Activated CD4-positive, alpha-beta T cell treated with anti-CD3 and anti-CD28 coated beads for 36 hours (primary cell): ENCODE measurements at regions not wholly inside any gene's neighbourhood (a gene's known extent, or its start where the extent isn't known, plus 50 kb on each side); places are given as distances from the start of the nearest gene placed in this dataset.
"Not testable (repeated sequence)": the region's sequence is repeated elsewhere in the genome, so short reads cannot be mapped to it uniquely, and the experiment has no call there.

Source experiments
- ATAC-seq: fragments of 200-7000 bp; cut with Tn5 transposase; one replicate; pipeline ENCODE4 v1.10.0; 2021; ENCODE audit warnings: mild to moderate bottlenecking, moderate library complexity
- CTCF ChIA-PET: fragments of 350-600 bp; sonication (Branson Sonifier 250); formaldehyde crosslinking; loops from one replicate; lab custom pipeline; 2021; ENCODE audit warnings: antibody characterized with exemption; lab: Charles Lee
- POLR2A ChIA-PET: fragments of 350-600 bp; sonication (Branson Sonifier 250); formaldehyde crosslinking; loops from one replicate; lab custom pipeline; 2021; ENCODE audit warnings: antibody characterized with exemption, inconsistent platforms; lab: Charles Lee
- DNase-seq: peaks from one replicate; pipeline ENCODE4 v3.0.0-alpha.2; 2020
- H3K27ac Mint-ChIP-seq: one replicate; pipeline ENCODE4 v1.8.0; 2021; ENCODE audit warnings: mixed read lengths
- H3K27me3 Mint-ChIP-seq: one replicate; pipeline ENCODE4 v1.8.0; 2021; ENCODE audit warnings: mixed read lengths
- H3K36me3 Mint-ChIP-seq: one replicate; pipeline ENCODE4 v1.8.0; 2021; ENCODE audit warnings: low read depth, mixed read lengths
- H3K4me1 Mint-ChIP-seq: one replicate; pipeline ENCODE4 v1.8.0; 2021; ENCODE audit warnings: mixed read lengths
- H3K4me3 Mint-ChIP-seq: one replicate; pipeline ENCODE4 v1.8.0; 2021; ENCODE audit warnings: mild to moderate bottlenecking, moderate library complexity, mixed read lengths
- H3K9me3 Mint-ChIP-seq: one replicate; pipeline ENCODE4 v1.8.0; 2021; ENCODE audit warnings: low read depth, mixed read lengths
- intact Hi-C, 2 experiments: fragments of 100-400 bp; cut with DNase I in 1 of 2; cut with micrococcal nuclease in 1 of 2; formaldehyde crosslinking; loops; one replicate each; pipeline versions ENCODE4 v1.14.2 to v1.15.1; 2022 to 2024; cut with DNase I, micrococcal nuclease

DNA sequence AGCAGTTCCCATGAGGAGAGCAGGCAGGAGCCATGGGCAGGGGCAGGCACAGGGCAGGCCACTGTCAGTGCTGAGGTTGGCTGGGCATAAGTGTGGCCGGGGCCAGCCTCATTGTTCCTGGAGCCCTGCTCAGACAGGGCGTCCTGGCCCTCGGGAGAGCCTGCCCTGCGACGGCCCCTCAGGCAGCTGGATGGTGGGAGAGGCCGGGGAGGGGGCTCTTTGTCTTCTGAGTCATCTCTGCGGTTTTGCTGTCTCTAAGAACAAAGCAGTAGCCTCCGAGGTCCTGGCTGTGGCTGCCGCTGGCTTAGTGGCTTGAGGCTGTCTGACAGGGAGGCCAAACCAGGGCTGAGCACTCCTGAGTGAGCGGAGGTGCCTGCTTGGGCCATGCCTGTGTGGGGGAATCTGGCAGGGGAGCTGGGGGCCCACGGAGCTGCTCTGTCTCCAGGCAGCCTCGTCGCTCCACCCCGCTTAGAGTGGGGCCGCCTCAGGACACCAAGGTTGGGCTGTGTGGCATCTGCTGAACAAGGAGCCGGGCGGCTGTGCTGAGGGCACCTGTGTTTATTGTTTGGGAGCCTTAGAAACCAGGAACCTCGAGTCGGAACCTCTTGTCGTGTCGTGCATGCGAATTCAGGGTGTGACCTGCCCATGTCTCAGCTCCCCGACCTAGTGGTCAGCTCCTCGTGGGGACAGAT lies 4395.7 kb upstream of the TPTE start:
- ATAC-seq, H3K4me3 Mint-ChIP-seq, H3K36me3 Mint-ChIP-seq, H3K27me3 Mint-ChIP-seq, DNase-seq, intact Hi-C loops, H3K27ac Mint-ChIP-seq, CTCF ChIA-PET, POLR2A ChIA-PET, H3K4me1 Mint-ChIP-seq, H3K9me3 Mint-ChIP-seq: not testable (repeated sequence)

DNA sequence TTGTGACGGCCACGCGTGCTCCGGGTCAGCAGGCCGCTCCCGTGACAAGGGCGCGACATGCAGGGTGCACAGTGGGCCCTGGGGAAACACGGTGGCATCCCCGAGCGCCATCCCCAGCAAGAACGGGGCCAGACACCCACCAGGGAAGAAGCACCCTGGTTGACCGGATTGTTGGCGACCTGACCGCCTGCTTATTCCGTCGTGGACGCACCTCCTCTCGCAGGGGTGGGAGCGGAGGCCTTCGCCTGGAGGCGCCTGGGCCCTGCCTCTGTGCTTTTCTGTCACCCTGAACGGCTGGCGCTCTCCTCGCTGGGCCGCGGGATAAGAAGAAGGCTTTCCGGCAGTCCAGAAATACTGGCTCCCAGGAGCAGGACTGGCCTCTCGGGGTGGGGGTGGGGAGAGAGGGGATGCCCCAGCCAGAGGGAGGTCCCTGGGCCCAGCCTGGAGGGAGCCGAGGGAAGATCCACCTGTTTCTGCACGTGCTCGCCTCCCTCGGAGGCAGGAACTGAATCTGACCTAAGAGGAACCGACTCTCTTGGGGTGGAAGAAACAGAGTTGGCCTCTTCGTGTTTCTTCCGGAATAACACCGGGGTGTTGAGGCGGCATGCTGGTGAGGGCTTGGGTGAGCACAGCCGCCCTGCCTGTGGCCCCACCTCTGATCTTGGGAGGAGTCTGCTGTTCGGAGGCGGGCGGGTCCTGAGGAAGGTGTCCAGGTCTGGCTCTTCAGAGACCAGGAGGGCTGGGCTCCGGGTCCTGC lies 4394.2 kb upstream of the TPTE start:
- intact Hi-C loops, H3K4me3 Mint-ChIP-seq, POLR2A ChIA-PET, H3K36me3 Mint-ChIP-seq, DNase-seq, H3K27me3 Mint-ChIP-seq, H3K9me3 Mint-ChIP-seq, H3K4me1 Mint-ChIP-seq, H3K27ac Mint-ChIP-seq, CTCF ChIA-PET: not testable (repeated sequence)
- ATAC-seq, result peak; percentile 72

DNA sequence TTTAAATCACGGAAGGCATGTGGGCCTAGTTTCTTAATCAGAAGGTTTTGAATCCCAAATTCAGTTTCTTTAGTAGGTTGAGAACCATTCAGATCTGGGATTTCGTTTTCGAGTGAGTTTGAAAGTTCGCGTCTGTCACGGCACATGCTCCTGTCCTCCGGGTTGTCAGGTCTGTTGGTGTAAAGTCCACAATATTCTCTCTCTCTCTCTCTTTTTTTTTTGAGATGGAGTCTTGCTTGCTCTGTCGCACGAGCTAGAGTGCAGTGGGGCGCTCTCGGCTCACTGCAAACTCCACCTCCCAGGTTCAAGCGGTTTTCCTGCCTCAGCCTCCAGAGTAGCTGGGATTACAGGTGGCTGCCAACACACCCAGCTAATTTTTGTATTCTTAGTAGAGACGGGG lies 4390.6 kb upstream of the TPTE start:
- H3K27ac Mint-ChIP-seq, ATAC-seq, POLR2A ChIA-PET, H3K9me3 Mint-ChIP-seq, H3K4me1 Mint-ChIP-seq, DNase-seq, H3K4me3 Mint-ChIP-seq, H3K36me3 Mint-ChIP-seq, CTCF ChIA-PET, intact Hi-C loops, H3K27me3 Mint-ChIP-seq: not testable (repeated sequence)

DNA sequence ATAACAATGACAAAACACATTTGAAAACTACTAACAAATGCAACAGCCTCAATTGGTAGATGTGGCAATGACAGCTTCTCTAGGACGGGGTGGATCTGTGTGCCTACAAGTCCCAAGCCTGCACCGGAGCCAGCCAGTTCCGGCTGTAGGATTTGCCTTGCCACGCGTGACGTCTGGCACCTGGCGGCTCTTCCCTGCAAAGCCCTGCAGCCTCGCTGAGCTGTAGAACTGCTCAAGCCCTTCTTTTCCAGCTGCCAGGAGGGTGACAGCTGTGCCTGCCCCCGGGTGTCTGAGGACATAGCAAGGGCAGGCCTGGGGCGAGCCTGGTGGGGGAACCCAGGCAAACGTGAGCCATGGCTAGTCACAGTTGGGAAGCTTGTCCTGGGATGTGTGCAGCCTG lies 4388.0 kb upstream of the TPTE start:
- POLR2A ChIA-PET, H3K9me3 Mint-ChIP-seq, H3K4me1 Mint-ChIP-seq, ATAC-seq, H3K27me3 Mint-ChIP-seq, CTCF ChIA-PET, intact Hi-C loops, DNase-seq, H3K36me3 Mint-ChIP-seq, H3K27ac Mint-ChIP-seq, H3K4me3 Mint-ChIP-seq: not testable (repeated sequence)

DNA sequence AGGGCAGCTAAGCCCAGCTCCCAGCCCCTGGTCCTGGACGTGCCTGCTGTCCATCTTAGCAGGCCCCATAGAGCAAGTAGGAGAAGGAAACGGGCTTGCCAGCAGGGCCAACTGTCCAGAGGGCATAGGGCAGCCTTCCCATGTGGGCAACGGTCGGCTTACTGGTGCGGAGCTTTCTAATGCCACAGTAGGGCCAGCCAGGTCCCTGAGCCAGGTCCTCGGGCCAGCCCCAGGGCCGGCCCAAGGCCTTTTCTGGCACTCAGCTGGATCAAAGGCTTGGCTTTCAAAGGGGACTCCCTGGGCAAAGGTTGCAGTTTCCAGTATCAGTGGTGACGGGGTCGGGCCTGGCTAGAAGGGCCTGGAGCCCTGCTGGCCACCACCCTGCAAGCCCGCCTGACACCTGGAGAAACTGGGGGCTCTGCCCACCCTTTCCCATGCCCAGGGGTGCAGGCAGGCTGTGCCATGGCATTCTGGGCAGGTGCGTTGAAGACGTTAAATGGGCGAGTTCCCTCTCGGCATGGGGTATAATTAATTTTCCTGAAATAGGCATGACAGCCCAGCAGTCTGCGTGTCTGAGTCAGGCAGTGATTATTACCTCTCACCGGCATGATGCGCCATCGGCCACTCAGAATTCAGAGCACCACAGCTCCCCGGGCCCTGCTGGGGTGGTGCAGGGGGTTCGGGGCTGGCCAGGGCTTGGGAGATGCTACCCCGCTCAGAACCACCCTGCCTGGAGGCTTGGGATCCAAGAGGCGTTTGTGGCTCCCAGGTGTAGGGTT lies 4387.3 kb upstream of the TPTE start:
- ATAC-seq, H3K36me3 Mint-ChIP-seq, H3K4me1 Mint-ChIP-seq, POLR2A ChIA-PET, CTCF ChIA-PET, H3K27ac Mint-ChIP-seq, DNase-seq, intact Hi-C loops, H3K9me3 Mint-ChIP-seq, H3K4me3 Mint-ChIP-seq, H3K27me3 Mint-ChIP-seq: not testable (repeated sequence)

DNA sequence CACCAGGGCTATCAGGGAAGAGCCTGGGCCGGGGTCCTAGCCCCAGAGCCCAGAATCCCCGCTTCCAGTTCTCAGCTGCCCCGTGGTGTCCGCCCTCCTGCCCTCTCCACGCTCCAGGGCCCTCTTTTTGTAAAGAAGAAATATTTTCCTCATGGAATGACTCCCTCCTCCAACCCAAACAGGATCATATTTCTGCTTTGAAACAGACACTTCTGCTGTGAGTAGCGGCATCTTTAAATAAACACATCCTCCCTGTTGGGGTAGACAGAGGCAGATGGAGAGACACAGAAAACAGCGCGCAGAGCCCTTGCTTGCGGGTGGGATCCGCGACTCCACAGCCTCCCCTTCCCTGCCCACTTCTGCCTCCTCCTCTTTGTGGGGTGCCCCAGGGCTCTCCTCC lies 4384.7 kb upstream of the TPTE start:
- POLR2A ChIA-PET, H3K9me3 Mint-ChIP-seq, H3K4me1 Mint-ChIP-seq, H3K27me3 Mint-ChIP-seq, H3K27ac Mint-ChIP-seq, H3K36me3 Mint-ChIP-seq, ATAC-seq, DNase-seq, H3K4me3 Mint-ChIP-seq, CTCF ChIA-PET, intact Hi-C loops: not testable (repeated sequence)

DNA sequence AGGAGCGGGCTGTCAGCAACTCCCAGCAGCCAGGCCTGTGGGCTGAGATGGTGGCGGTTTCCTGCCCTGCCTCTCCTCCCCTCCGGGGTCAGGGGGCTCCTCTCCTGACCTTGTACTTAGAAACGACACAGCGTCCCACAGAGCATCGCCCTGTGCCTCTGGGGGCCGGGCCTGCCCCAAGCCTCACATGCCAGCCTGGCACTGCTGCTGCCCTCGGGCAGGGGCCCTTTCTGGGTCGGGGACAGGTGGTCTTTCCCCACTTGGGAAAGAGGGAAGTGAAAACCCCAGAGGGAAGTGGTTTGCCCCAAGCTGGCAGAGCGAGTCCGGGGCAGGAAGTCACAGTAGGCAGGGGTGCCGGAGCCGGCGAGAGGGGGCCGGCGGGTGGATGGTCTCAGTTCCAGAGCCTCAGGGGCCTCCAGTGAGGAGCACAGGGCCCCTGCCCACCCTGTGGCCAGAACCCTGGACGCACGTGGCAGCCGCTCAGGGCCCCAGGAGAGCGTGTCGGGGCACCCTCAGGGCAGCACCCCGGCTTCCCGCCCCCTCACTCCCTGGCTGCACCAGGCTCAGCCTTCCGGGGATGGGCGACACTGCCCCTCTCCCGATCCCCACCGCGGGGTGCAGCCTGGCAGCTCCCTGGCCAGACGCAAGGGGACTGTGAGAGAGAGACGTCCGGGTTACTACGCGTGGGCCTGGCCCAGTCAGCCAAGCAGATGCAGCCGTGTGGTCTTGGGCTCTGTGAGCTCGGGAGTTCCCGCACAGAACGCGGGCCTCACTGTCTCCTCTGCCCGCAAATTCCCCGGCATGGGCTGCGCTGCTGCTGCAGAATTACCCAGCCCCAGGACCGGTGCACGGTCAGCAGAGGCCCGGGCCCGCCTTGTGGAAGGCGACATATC lies 4382.9 kb upstream of the TPTE start:
- H3K27ac Mint-ChIP-seq, H3K4me1 Mint-ChIP-seq, H3K36me3 Mint-ChIP-seq, H3K4me3 Mint-ChIP-seq, intact Hi-C loops, H3K27me3 Mint-ChIP-seq, DNase-seq, CTCF ChIA-PET, POLR2A ChIA-PET, H3K9me3 Mint-ChIP-seq: not testable (repeated sequence)
- peak; percentile 56 for ATAC-seq

DNA sequence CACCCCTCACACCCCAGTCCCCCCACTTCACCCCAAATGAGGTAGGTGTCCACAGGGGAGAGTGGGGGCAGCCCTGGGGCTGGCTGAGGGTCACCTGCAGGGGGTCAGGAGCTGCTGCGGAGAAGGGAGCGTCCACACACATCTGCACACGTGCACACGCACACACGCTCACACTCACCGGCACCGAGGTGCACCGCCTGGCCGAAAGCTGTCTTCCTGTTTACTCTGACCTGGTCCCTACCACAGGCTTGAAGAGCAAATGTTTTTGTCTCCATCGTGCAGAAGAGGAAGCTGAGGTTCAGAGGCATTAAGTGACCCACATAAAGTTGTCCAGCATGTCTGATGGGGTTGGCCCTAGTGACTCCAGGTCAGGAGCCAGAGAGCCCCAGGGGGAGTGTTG lies 4382.1 kb upstream of the TPTE start:
- POLR2A ChIA-PET, H3K9me3 Mint-ChIP-seq, H3K27me3 Mint-ChIP-seq, H3K4me1 Mint-ChIP-seq, DNase-seq, H3K36me3 Mint-ChIP-seq, H3K27ac Mint-ChIP-seq, CTCF ChIA-PET, intact Hi-C loops, H3K4me3 Mint-ChIP-seq, ATAC-seq: not testable (repeated sequence)

DNA sequence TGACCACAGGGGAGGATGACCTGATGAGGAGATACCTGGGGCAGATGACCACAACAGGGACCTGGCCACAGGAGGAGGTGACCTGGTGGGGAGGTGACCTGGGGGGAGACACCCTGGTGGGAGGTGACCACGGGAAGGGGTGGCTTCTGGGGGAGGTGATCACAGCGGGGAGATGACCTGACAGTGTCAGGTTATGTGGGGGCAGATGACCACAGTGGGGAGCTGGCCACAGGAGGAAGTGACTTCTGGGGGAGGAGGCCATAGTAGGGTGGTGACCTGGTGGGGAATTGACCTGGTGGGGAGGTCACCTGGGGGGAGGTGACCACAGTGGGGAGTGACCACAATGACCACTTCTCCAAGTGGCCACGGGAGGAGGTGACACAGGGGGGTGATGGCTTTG lies 4381.5 kb upstream of the TPTE start:
- H3K4me1 Mint-ChIP-seq, H3K27me3 Mint-ChIP-seq, intact Hi-C loops, H3K27ac Mint-ChIP-seq, CTCF ChIA-PET, H3K36me3 Mint-ChIP-seq, DNase-seq, H3K9me3 Mint-ChIP-seq, H3K4me3 Mint-ChIP-seq, POLR2A ChIA-PET, ATAC-seq: not testable (repeated sequence)

DNA sequence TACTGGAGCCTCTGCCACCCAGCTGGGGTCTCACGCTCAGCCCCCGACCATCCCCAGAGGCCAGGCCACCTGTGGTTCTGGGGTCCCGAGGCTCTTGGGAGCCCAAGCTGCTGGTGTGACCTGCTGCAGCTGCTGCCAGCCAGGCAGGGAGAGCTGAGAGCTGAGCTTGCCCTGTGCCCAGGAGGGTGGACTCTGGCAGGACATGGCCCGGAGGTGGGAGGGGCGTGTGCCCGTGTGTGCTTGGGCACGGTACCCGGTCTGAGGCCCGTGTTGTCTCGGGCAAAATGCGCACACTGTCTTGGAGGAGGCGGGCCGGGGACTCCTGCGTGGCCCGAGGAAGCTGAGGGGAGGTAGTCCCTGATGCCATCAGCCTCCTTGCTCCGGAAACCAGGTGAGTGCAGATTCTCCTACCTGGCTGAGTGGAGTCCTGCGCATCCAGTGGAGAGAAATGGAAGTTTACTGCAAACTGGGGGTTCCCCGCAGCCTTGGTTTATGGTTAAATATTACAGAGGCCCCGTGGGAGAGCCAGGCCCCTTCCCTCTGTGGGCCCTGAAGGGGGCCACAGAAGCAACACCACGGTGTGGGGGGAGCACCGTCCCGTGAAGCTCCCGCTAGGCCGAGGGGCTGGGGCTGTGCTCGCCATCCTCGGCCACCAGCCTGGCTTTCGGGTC lies 4380.8 kb upstream of the TPTE start:
- H3K9me3 Mint-ChIP-seq, H3K4me1 Mint-ChIP-seq, CTCF ChIA-PET, DNase-seq, POLR2A ChIA-PET, ATAC-seq, H3K4me3 Mint-ChIP-seq, H3K27me3 Mint-ChIP-seq, H3K36me3 Mint-ChIP-seq, H3K27ac Mint-ChIP-seq, intact Hi-C loops: not testable (repeated sequence)

DNA sequence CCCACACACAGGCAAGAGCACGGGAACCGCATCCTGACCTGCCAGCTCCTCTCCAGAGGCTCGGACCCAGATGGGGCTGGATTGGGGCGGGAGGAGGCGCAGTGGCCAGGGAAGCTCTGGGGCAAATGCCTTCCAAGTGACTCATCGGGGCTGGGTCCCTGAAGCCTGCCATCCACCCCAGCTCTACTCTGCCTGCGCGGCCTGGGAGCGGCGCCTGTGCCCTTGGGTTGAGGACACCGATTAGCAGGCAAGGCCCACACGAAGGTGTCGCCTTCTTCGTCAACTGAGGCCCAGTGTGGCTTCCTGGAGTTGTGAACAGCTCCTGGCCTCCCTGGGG lies 4380.3 kb upstream of the TPTE start:
- CTCF ChIA-PET, ATAC-seq, H3K36me3 Mint-ChIP-seq, H3K4me3 Mint-ChIP-seq, DNase-seq, H3K4me1 Mint-ChIP-seq, H3K9me3 Mint-ChIP-seq, intact Hi-C loops, POLR2A ChIA-PET, H3K27me3 Mint-ChIP-seq, H3K27ac Mint-ChIP-seq: not testable (repeated sequence)
